ENCODE measurements at regions not wholly inside any gene's neighbourhood (a gene's known extent, or its start where the extent isn't known, plus 50 kb on each side); places are given as distances from the start of the nearest gene placed in this dataset.

DNA sequence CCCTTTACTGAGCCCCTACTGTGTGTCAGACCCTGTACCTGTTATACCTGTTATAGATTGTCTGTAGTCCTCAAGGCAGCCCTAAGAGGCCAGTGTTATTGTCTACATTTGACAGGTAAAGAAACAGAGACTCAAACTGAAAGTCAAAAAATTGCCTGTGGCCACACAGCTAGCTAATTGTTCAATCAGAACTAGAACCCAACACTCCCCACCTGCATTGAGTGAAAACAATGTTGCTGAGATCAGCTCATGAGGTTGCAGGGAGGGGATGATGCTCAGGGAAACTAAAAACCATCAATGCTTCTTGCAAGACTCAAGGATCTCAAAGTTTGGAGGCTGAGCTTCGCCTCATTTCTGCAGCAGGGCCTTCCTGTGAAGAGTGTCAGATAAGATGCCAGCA lies 109.5 kb upstream of the LMO4 start:
- Histone ChIP-seq H3K9ac (ENCODE audit: low read depth in 2 of 2, low read length in 2 of 2) (no peak overlapping the region), H3K9me3 (no peaks in the 10 kb centered on the region), H3K27me3 (no peaks in the 10 kb centered on the region), H3K4me3 (no peak overlapping the region), H3K36me3 (no peaks in the 10 kb centered on the region), H3K27ac (no peak overlapping the region), H3K4me1 (no peaks in the 10 kb centered on the region)
- intact Hi-C loops (cut with DNase I) = no loop called here
- DNase-seq = no peak
- TF ChIP-seq CTCF (IDR thresholded peaks at IDR 0.05) = no peak

DNA sequence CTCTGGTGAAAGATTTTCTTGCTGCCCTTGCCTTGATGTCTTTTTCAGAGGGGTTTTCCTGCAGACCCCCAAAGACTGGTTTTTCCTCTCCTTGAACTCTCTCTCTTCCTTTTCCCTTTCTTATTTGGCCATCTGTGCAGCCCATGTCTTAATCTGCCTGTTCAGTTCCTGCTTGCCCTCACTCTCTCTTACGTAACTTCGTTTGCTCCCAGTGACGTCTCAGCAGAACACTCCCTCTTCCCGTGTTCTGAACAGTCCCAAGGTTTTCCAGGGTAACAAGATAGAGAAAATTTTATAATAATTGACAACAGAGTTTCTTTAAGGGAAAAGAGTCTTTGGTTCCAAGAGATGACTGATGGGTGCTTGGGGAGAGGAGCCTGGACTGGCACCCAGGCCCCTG lies 109.1 kb upstream of the LMO4 start:
- no peak for TF ChIP-seq CTCF (IDR thresholded peaks at IDR 0.05)
- H3K9ac ChIP-seq (ENCODE audit: low read depth in 2 of 2, low read length in 2 of 2) = no peak overlapping the region
- no peaks in the 10 kb centered on the region for H3K4me1 ChIP-seq
- H3K27ac ChIP-seq = no peak overlapping the region
- no peak overlapping the region for H3K4me3 ChIP-seq
- intact Hi-C loops (cut with DNase I) = no loop called here
- no peaks in the 10 kb centered on the region for H3K9me3 ChIP-seq
- H3K27me3 ChIP-seq = no peaks in the 10 kb centered on the region
- DNase-seq = no peak
- no peaks in the 10 kb centered on the region for H3K36me3 ChIP-seq

- Histone ChIP-seq H3K27ac (no peak overlapping the region), H3K36me3 (no peaks in the 10 kb centered on the region), H3K9me3 (no peaks in the 10 kb centered on the region), H3K27me3 (no peaks in the 10 kb centered on the region), H3K9ac (ENCODE audit: low read depth in 2 of 2, low read length in 2 of 2) (no peak overlapping the region), H3K4me3 (no peak overlapping the region), H3K4me1 (no peaks in the 10 kb centered on the region)
- intact Hi-C loops (cut with DNase I) = no loop called here
- TF ChIP-seq CTCF (IDR thresholded peaks at IDR 0.05) = no peak
- no peak for DNase-seq
Measured at GRCh38 chr1:87220993-87221392, 107.7 kb upstream of the LMO4 start.

DNA sequence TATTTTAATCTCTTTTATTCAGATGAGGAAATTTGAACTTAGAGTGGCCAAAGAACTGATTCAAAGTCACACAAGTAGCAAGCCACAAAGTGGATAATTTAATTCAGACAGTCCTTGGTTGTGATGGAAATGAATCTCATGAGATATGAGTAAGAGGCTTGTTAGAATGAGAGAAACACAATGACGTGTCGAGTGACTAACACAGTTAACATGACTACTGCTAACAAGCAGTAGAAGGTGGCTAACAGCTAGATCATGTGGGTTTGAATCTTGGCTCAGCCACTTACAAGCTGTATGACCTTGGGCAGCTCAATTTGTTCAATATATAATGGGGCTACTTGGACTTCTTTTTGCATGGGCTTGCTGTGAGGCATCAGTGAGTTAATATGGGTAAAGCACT lies 104.5 kb upstream of the LMO4 start:
- intact Hi-C loops (cut with DNase I) = no loop called here
- H3K27ac ChIP-seq = no peak overlapping the region

GRCh38 chr1:87225171-87225570 lies 103.5 kb upstream of the LMO4 start:
- intact Hi-C loops (cut with DNase I) = no loop called here
- no peak overlapping the region for H3K27ac ChIP-seq

More for the DNA sequence above, 104.5 kb upstream of the LMO4 start:
- H3K36me3 ChIP-seq = no peaks in the 10 kb centered on the region
- no peak for TF ChIP-seq CTCF (IDR thresholded peaks at IDR 0.05)
- H3K27me3 ChIP-seq = no peaks in the 10 kb centered on the region
- H3K9me3 ChIP-seq = no peaks in the 10 kb centered on the region
- no peaks in the 10 kb centered on the region for H3K4me1 ChIP-seq
- no peak overlapping the region for H3K4me3 ChIP-seq
- no peak overlapping the region for H3K9ac ChIP-seq (ENCODE audit: low read depth in 2 of 2, low read length in 2 of 2)
- DNase-seq = no peak

More at GRCh38 chr1:87225171-87225570, 103.5 kb upstream of the LMO4 start:
- TF ChIP-seq CTCF (IDR thresholded peaks at IDR 0.05) = no peak
- DNase-seq = no peak
- no peaks in the 10 kb centered on the region for H3K27me3 ChIP-seq
- H3K9ac ChIP-seq (ENCODE audit: low read depth in 2 of 2, low read length in 2 of 2) = no peak overlapping the region
- H3K4me3 ChIP-seq = no peak overlapping the region
- no peaks in the 10 kb centered on the region for H3K4me1 ChIP-seq
- no peaks in the 10 kb centered on the region for H3K9me3 ChIP-seq
- no peaks in the 10 kb centered on the region for H3K36me3 ChIP-seq
